Central memory CD4-positive, alpha-beta T cell (primary cell): ENCODE measurements at regions not wholly inside any gene's neighbourhood (a gene's known extent, or its start where the extent isn't known, plus 50 kb on each side); places are given as distances from the start of the nearest gene placed in this dataset.

Experiments used
- DNase-seq: peaks from one replicate; pipeline ENCODE4 v3.0.0; 2022

DNA sequence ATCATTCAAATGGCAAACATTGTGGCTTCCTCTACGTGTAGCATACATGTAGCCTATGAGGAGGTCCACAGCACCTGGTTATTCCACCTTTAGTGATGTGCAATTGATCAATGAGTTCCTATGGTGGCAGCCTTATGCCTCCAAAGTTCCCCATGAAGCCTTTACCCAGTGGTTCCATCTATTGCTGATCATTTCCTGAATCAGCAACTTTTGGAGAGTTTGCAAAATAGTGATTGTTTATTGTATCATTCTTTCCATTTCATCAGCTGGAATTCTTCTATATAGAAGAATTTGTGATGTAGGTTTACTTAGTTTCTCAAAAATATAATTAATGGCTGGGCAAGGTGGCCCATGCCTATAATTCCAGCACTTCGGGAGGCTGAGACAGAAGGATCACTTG is 380.2 kb upstream of the MKI67 start:
- DNase-seq, result no peak

DNA sequence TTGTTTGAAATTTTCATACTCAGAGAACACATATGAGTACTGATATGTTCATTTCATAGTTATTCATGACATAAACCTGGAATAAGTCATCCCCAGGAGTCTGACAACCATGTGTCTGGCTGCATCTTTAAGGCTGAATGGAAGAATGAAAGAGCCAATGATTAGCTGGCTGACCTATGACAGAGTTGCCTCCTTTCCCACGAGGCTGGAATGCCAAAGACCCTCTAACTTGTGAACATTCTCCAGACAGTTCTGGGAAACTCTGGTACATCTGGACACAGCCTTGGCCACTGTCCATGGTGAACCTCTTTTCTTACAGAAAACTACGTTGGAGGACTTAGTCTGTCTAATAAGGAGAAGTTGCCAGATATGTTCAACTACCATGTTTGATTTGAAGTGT is 380.8 kb upstream of the MKI67 start:
- DNase-seq, result no peak

DNA sequence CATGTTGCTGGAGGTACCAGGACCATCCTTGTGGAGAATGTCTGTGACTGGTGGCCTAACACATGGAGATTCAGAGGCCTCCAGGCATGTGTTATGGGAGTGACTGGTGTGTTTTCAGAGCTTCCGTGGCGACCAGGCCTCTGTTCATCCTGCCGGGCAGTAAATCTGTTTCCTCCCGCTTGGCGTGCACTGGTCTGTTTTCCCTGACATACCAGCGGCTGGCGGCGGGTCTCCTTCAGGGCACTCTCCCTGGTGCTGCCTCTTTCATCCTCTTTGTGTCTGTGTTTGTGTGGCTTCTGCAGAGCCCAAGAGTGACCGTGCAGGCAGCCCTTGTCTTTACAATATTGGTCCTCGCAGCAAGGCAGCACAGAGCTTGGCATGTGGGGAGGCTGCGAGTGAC is 385.1 kb upstream of the MKI67 start:
- DNase-seq, result no peak

DNA sequence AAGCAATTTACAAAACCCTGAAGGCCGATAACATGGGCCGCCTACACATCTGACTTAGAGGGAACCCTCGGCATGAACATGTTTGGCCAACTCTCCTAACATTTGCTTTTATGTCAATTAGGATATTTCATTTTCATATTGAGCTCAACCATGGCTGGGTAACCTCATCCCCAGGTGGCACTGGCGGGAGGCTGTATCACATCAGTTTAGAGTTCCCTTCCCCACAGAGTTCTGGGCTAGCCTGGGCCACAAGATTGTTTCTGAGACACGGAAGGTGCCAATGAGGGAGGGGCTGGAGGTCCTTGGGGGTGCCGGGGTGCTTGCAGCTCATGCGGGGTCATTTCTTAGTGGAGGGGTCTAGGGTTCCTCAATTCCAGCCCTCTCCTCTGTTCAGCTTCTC is 386.5 kb upstream of the MKI67 start:
- no peak for DNase-seq

DNA sequence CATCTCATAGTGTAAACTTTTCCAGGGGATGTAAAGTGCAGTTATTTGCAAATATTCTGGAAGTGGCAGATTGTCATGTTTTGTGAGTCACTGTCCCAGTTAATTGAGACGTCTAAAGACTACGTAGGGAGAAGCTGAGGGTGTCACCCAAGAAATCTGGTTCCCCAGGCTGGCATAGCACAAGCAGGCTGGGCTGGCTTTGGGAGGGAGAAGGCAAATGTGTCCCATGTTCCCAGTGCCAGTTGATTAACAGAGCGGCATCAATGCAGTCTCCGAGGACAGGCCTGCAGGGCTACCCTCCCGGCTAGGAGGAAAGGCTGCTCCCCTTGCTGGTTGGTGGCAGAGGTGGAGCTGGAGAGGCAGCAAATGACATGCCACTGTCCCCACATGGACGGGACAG is 388.3 kb upstream of the MKI67 start:
- no peak for DNase-seq

DNA sequence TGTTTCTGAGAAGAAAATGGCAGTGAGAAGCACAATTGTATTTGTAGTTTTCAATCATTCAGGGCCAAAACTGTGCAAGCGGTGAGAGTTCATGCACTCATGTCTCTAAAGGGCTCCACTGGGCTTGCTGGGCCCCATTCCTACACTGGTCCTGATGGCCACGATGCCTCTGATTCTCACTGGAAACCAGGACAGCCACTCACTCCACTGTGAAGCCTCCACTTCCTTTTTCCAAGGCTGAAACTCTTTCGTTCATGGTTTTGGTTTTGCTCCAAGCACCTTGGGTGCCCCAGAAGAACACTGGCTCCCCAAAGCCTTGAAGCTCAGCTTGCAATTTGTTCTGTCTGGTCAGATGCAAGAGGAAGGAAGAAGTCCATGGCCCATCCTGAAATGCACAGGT is 390.0 kb upstream of the MKI67 start:
- no peak for DNase-seq

DNA sequence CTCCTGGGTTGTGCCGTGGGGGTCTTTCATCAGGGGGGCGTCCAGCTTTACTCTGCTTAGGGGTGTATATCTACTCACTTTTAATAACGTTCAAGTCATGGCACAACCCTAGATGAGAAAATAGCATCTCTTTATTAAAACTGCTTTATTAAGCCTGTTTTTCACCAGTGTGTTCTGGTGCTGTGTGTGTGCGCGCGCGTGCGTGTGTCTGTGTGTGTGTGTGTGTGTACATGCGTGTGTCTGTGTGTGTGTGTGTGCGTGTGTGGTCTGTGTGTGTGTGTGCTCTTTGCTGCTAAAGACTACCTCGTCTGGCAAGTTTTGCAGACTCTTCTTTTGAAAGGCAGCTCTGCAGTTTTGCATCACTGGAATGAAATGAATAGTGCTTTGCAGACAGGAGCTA is 390.9 kb upstream of the MKI67 start:
- no peak for DNase-seq

- no peak for DNase-seq
Measured at GRCh38 chr10:128518000-128518399, 391.8 kb upstream of the MKI67 start.

GRCh38 chr10:128519581-128519980 is 393.4 kb upstream of the MKI67 start:
- no peak for DNase-seq

- no peak for DNase-seq
Measured at GRCh38 chr10:128520211-128520815, 394.1 kb upstream of the MKI67 start.

GRCh38 chr10:128522551-128523308 is 396.5 kb upstream of the MKI67 start:
- no peak for DNase-seq

GRCh38 chr10:128525444-128525843 is 399.2 kb upstream of the MKI67 start:
- no peak for DNase-seq

GRCh38 chr10:128525936-128526335 is 399.7 kb upstream of the MKI67 start:
- DNase-seq, result no peak

- DNase-seq, result no peak
Measured at GRCh38 chr10:128526791-128527375, 400.7 kb upstream of the MKI67 start.

GRCh38 chr10:128527711-128528110 is 401.5 kb upstream of the MKI67 start:
- no peak for DNase-seq

DNA sequence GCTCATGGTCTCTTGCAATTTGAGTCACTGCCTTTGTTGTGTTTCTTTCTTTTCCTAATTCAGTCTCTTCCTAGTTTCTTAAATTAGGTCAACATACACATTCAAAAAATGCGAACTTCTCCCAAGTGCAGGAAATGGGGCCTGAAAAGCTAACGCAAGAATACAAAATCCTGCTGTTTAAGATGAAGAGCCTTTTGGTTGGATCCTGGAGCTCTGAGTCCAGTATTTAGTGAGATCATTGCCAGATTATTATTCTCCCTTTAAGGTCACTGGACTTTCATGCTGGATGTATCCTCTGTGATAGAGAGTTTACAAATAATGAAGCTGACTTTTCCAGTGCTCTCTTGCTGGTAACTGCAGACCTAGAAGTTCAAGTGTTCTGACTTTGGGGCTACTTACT is 401.9 kb upstream of the MKI67 start:
- no peak for DNase-seq

- DNase-seq, result no peak
Measured at GRCh38 chr10:128528781-128529180, 402.6 kb upstream of the MKI67 start.

DNA sequence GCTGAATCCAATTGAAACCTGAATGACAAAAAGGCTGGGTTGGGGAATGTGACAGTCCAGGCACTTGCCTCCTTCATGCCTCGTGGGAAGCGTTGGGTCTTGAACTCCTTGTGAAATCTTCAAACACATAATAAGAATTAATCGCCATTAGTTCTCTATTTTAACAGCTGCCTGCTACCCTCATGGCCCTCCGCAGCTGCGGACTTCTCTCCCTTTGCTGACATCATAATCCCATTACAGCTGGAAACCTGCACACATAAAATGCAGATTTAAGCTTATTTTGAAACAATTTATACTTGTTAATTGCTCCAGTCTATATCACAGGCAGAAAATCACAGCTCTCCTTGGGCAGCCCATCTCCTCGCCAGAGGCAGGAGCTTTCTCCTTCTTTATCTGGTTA is 403.0 kb upstream of the MKI67 start:
- DNase-seq, result no peak

GRCh38 chr10:128530301-128530700 is 404.1 kb upstream of the MKI67 start:
- DNase-seq, result no peak

- no peak for DNase-seq
Measured at GRCh38 chr10:128530946-128531345, 404.7 kb upstream of the MKI67 start.

DNA sequence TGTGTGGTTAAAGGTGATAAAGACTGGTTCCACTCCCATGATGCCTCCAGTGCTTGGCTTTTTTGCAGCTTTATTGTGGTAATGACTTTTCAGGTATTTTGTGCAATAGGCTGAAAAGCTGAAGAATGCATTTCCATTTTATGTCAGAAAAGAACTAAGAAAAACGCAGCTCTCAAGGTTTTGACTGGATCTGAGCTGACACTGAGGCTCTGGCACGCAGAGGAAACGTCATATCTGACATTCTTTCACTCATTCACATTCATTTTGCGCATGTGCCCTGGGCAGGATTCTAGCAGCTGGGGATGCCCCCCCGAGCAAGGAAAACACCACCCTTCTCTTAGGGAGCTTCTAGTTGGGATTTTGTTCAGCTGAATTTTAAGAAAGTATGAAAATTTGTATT is 408.5 kb upstream of the MKI67 start:
- no peak for DNase-seq

DNA sequence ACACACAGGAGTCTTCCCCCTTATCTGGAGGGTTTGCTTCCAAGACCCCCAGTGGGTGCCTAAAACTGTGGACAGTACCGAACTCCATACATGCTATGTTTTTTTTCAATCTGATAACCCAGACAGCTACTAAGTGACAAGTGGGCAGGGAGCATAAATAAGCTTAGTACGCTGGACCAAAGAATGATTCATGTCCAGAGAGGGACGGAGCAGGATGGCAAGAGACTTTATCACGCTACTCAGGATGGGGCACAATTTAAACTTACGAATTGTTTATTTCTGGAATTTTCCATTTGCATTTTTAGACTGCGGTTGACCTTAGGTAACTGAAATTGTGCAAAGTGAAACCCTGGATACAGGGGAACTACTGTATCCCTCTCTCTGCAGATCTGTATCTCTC is 410.0 kb upstream of the MKI67 start:
- DNase-seq, result no peak

DNA sequence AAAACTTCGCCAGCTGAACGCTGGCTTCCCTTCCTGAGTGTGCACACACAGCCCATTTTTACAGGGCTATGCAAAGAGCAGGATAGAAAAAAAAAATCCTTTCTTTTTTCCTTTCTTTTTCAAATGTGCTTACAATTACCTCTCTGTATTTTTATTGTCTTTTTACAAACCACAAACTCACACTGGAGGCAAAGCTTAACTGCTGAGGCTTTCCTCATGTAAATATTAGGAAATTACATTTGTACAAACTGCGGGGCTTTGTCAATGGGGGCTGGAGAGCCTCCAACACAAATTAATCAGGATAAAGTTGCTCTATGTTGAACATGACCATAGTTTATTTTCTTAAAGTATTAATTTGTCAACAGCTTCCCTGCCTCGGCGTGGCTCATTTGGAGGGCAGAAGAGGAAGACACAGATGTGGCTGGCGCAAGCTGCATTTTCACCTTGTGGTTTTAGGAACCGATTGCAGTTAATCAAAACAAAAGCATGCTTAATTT is 411.7 kb upstream of the MKI67 start:
- no peak for DNase-seq

DNA sequence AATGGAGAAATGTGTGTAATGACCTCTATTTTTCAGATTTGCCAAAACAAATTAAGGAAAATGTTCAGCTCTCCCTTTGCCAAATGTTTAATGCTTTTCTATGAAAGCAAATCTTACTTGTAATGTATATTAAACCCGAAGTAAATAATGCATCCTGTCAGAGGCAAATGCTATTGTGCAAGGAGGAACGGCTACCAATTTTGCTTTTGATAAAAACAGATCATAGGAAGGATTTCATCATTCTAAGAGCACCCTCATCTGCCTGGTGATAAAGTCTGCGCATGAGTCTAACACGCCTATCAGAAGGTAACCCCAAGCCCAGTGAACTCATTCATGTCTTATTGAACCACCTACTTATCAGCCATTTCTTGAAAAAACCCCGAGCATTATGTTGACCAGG is 412.4 kb upstream of the MKI67 start:
- DNase-seq, result no peak
